HG02588 (cell line): ENCODE measurements at regions not wholly inside any gene's neighbourhood (a gene's known extent, or its start where the extent isn't known, plus 50 kb on each side); places are given as distances from the start of the nearest gene placed in this dataset.
"Not testable (repeated sequence)": the region's sequence is repeated elsewhere in the genome, so short reads cannot be mapped to it uniquely, and the experiment has no call there.

Experiments used
- ATAC-seq: cut with Tn5 transposase; IDR thresholded peaks from one replicate; pipeline ENCODE4 v1.9.1; 2021; ENCODE audit warnings: mild to moderate bottlenecking, moderate library complexity; ENCODE audit not compliant: unreplicated experiment

- ATAC-seq, result no peak
Observed at GRCh38 chr13:88376760-88377388, 705.7 kb downstream of the SLITRK5 start.

GRCh38 chr13:88377852-88378251 lies 706.7 kb downstream of the SLITRK5 start:
- no peak for ATAC-seq

- ATAC-seq, result no peak
Observed at GRCh38 chr13:88384542-88384941, 713.4 kb downstream of the SLITRK5 start.

- no peak for ATAC-seq
Observed at GRCh38 chr13:88395804-88396203, 724.6 kb downstream of the SLITRK5 start.

- ATAC-seq, result no peak
Observed at GRCh38 chr13:88411696-88412095, 740.5 kb downstream of the SLITRK5 start.

GRCh38 chr13:88417801-88418200 lies 746.6 kb downstream of the SLITRK5 start:
- ATAC-seq, result no peak

- ATAC-seq, result no peak
Observed at GRCh38 chr13:88424463-88424862, 753.3 kb downstream of the SLITRK5 start.

- ATAC-seq, result no peak
Observed at GRCh38 chr13:88426661-88427060, 755.5 kb downstream of the SLITRK5 start.

GRCh38 chr13:88429862-88430261 lies 758.7 kb downstream of the SLITRK5 start:
- no peak for ATAC-seq

GRCh38 chr13:88434953-88435352 lies 763.8 kb downstream of the SLITRK5 start:
- ATAC-seq, result no peak

GRCh38 chr13:88436974-88437373 lies 765.8 kb downstream of the SLITRK5 start:
- no peak for ATAC-seq

GRCh38 chr13:88450515-88450914 lies 779.3 kb downstream of the SLITRK5 start:
- ATAC-seq, result no peak

GRCh38 chr13:88456151-88456550 lies 785.0 kb downstream of the SLITRK5 start:
- no peak for ATAC-seq

GRCh38 chr13:88459331-88459730 lies 788.2 kb downstream of the SLITRK5 start:
- no peak for ATAC-seq

GRCh38 chr13:88461272-88462009 lies 790.3 kb downstream of the SLITRK5 start:
- ATAC-seq, result no peak

- ATAC-seq, result no peak
Observed at GRCh38 chr13:88464851-88465250, 793.7 kb downstream of the SLITRK5 start.

GRCh38 chr13:88472316-88472715 lies 801.1 kb downstream of the SLITRK5 start:
- peak; percentile 76 for ATAC-seq

GRCh38 chr13:88483202-88483601 lies 812.0 kb downstream of the SLITRK5 start:
- no peak for ATAC-seq

GRCh38 chr13:88507909-88508308 lies 836.7 kb downstream of the SLITRK5 start:
- ATAC-seq, result no peak

- not testable (repeated sequence) for ATAC-seq
Observed at GRCh38 chr13:88512993-88513392, 841.8 kb downstream of the SLITRK5 start.

GRCh38 chr13:88526186-88526852 lies 855.1 kb downstream of the SLITRK5 start:
- no peak for ATAC-seq

GRCh38 chr13:88526853-88527215 lies 855.7 kb downstream of the SLITRK5 start:
- ATAC-seq, result no peak
